ENCODE measurements at regions not wholly inside any gene's neighbourhood (a gene's known extent, or its start where the extent isn't known, plus 50 kb on each side); places are given as distances from the start of the nearest gene placed in this dataset.

GRCh38 chr11:127474766-127475165 is 474.2 kb upstream of the KIRREL3 start:
- no peak for DNase-seq (ENCODE audit: low read depth)

DNA sequence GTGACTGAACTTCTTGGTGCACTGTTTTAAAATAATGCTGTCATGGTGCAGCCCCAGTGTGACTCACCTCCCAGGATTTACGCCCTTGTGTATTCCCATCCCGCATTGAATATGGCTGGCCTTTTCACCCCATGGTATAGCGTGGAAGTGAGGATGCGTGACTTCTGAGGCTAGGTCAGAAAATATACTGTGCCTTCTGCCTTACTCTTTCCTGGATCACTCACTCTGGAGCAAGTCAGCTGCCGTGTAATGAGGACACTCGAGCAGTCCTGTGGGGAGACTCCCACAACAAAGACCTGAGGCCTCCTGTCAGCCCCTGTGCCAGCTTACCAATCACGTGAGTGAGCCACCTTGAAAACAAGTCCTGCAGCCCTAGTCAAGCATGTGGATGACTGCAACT is 471.9 kb upstream of the KIRREL3 start:
- DNase-seq (ENCODE audit: low read depth) = no peak

- no peak for DNase-seq (ENCODE audit: low read depth)
These were observed 471.1 kb upstream of the KIRREL3 start for GRCh38 chr11:127471662-127472061.

- no peak for DNase-seq (ENCODE audit: low read depth)
These were observed 469.8 kb upstream of the KIRREL3 start for GRCh38 chr11:127470306-127470884.

GRCh38 chr11:127464325-127464724 is 463.8 kb upstream of the KIRREL3 start:
- no peak for DNase-seq (ENCODE audit: low read depth)

- DNase-seq (ENCODE audit: low read depth) = no peak
These were observed 461.4 kb upstream of the KIRREL3 start for GRCh38 chr11:127462065-127462344.

DNA sequence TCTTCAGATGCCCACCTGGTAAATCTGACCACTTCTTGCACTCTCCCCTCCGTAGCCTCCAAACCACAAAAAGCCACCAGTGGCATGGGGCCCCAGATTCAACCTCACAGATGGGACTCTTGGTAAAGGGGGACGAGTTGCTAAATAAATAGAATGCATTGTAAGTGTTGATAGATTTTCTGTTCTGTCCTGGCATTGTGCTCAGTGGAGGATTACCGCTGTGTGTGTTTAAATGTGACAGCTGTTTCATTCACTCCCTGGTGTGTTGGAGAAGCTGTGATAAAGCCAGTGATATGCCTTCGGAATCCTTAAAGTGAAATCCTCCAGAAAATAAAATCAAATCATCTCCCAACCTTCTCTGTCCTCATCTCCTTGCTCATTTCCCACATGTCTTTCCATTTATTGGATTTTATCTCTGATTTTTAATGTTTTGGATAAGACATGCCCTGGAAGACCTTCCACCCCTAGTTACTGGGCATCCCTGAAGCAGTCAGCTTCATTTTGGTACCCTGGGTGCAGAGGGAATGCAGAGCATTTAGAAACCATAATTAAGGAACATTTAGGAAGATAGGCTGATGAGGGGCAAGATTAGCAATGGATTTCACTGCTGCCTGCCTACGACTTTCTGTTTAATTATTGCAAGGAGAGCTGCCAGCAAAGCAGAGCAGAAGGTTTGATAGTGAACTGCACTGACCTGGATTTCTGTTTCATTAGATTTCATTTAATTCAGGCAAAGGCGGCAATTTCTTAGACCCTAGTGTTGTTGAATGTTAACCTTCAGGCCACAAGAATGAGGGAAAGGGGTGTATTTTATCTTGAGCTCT is 460.9 kb upstream of the KIRREL3 start:
- no peak for DNase-seq (ENCODE audit: low read depth)

DNA sequence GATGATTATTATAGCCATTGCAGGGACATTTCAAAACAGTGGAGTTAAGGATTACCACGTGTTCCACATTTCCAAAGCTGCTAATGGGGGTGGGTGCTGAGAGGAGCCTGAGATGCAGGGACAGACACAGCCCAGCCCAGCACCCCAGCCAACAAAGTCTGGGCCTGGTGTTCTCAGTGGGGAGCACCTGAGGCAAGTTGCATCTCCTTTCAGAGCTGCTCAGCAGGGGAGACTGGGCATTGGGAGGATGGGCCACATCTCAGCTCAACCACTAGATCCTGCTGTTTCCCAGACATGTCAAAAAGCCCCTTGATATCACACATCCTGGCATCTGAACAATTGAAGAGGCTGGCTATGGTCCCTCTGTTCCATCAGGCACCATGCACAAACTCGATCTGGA is 458.0 kb upstream of the KIRREL3 start:
- DNase-seq (ENCODE audit: low read depth) = no peak

- DNase-seq (ENCODE audit: low read depth) = no peak
These were observed 454.3 kb upstream of the KIRREL3 start for GRCh38 chr11:127454856-127455255.

DNA sequence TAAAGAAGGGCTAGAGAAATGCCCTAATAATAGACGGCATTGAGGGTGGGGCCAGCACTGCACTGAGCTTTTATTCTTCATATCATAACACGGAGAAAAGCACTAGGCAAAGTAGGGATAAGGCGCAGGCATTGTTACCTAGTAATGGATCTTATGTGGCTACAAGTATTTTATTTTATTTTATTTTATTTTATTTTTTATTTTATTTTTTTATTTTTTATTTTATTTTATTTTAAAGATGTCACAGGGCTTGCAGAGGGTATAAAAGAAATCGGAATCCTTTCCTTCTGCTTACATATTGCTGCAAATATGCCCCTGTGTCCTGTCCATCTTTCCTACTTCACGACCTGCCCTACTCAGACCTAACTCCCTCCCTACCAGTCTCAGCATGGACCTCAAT is 452.0 kb upstream of the KIRREL3 start:
- DNase-seq (ENCODE audit: low read depth) = no peak

- DNase-seq (ENCODE audit: low read depth) = no peak
These were observed 451.3 kb upstream of the KIRREL3 start for GRCh38 chr11:127451861-127452260.

GRCh38 chr11:127448101-127448500 is 447.5 kb upstream of the KIRREL3 start:
- no peak for DNase-seq (ENCODE audit: low read depth)

DNA sequence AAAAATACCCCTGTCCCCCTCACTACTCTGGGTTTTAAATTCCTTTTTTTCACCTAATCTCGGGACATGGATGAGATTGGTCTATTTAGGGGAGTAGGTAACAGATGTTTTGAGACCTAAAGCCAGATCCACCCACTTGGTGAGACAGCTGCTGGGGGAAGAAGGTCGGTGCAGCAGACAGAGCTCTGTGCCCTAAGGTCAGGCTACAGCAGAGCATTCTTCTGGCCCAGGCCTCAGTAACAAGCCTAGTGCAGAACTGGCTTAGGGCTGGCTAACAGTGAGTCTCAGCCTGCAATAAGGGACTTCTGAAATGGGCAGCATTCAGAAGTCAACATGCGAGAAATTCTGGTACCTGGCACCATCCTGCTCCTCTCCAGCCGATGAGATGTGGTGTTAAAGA is 444.9 kb upstream of the KIRREL3 start:
- DNase-seq (ENCODE audit: low read depth) = no peak

DNA sequence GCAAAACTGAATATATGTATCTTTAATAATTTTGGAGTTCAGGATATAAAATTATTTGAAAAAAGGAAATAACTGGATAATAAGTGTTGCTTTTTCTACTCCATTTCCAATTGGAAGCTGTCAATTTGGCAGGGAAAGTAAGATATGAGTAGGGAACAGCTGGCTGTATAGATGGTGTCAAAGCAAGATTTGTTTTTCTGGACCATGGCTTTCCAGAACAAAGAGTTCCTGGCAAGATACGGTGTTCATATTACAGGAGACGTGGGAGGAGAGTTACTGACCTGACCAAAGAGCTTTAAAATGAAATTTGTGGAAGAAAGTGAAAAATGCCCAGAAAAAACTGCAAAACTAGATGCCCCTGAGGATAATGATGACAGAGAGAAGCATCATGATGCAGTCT is 442.7 kb upstream of the KIRREL3 start:
- no peak for DNase-seq (ENCODE audit: low read depth)

DNA sequence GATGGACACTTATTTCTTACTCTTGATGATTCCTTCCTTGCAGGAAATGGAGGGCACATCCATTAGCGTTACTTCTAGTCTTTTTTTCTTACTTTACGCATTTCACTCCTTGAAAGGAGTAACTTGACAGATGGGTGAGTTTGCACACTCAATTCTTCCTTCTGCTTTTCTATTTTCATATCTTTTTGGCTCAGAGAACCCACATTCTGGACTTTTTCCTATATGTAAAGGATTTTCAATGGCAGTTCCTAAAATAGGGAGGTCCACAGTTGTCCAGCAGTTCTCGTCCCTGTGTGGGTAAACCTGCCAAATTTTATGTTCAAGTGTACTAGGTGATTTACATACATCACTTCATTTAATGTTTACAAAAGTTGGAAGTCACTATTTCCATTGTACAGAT is 440.0 kb upstream of the KIRREL3 start:
- no peak for DNase-seq (ENCODE audit: low read depth)

DNA sequence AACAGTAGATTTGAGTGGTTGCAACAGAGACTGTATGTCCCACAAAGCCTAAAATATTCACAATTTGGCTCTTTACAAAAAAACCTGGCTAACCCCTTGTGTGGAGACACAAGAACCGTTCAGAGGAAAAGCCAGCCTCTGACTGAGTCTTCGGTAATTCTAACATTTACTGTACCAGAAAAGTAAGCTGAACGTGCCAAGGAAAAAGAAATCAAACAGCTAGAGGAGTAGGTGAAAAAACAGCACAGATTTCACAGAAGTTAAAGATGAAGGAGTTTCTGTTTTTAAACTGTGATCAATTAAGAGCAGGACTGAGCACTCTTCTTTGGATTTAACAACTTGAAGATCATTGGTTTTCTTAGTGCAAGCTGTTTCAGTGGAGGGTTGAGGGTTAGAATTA is 424.7 kb upstream of the KIRREL3 start:
- DNase-seq (ENCODE audit: low read depth) = no peak

GRCh38 chr11:127424661-127425060 is 424.1 kb upstream of the KIRREL3 start:
- DNase-seq (ENCODE audit: low read depth) = no peak

- DNase-seq (ENCODE audit: low read depth) = no peak
These were observed 419.6 kb upstream of the KIRREL3 start for GRCh38 chr11:127420139-127420538.

DNA sequence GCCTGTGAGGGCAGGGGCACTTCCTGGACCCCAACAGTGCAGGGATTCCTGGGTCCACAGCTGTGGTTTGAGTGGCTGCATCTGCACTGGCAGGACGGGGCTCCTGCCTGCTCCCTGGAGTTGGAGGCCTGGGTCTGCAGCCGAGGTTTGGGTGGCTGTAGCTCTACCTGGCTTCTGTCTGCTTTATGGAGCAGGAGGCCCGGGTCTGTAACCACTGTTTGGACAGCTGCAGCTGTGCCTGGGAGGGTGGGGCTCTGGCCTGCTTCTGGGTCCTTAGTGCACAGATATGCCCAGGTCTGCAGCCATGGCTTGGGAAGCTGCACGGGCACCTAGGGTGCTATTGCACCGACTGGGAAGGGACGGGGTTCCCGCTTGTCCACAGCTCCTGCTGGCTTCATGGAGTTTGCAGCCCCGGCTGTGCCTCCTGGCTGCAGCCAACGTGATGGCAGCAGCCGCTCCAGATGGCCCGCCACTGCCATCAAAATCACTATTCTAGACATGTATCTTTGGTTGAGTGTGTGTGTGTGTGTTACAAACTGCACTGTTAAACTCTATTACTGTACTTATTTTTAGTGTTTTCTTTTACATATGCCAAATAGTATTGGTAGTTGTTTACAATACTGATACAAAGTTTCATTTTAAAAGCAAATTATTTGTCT is 412.3 kb upstream of the KIRREL3 start:
- no peak for DNase-seq (ENCODE audit: low read depth)

DNA sequence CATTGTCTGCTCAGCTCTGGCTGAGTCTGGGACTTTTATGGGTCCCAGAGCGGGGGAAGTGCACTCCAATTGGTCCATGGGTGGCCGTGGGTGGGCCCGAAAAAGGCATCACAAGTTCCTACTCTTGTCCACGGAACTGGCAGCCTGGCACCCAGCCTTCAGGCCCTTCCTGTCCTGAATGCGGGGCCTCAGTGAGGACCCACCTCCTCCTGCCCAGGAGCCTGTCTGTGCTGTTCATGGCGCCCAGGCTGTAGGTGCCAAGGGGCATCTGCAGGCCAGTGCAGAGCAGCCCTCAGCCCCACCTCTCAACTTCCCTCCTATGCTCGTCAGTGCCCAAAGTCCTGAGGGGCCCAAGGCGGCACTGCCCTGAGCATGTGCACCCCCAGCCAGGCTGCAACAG is 411.7 kb upstream of the KIRREL3 start:
- no peak for DNase-seq (ENCODE audit: low read depth)

DNA sequence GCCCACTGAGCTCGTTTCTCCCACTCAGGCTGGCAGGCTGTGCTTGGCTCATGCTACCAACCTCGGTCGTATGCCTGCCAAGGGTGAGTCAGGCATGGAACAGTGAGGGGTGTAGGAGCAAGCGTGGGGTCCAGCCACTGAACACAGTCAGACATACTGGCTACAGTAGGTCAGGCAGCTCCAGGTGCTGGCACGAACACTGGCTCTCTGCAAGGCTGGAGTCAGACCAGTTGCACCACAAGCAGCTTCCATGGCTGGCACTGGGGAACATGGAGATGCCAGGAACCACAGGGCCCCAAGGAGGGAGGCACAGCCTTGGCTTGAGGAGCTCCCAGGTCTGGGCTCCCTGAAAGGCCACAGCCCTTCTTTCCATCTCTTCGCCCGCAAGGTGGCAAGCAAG is 410.7 kb upstream of the KIRREL3 start:
- DNase-seq (ENCODE audit: low read depth) = no peak

DNA sequence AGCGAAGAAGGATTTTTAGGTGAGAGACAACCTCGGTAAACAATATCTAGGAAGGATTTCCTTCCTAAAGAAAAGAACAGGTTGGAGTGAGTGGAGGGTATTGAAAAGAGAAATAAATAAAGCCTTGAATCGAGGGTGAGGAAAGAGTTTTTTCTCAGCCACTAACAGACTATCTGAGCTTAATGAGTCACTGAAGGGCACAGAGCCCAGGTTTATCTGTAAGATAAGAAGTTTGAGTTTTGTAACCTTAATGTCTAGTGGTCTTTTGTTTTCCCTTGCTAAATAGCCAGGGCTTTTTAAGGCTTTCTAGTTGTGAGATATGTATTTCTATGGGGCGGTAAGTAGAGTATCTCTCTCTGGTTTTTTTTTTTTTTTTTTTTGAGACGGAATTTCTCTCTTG is 394.5 kb upstream of the KIRREL3 start:
- DNase-seq (ENCODE audit: low read depth) = no peak

DNA sequence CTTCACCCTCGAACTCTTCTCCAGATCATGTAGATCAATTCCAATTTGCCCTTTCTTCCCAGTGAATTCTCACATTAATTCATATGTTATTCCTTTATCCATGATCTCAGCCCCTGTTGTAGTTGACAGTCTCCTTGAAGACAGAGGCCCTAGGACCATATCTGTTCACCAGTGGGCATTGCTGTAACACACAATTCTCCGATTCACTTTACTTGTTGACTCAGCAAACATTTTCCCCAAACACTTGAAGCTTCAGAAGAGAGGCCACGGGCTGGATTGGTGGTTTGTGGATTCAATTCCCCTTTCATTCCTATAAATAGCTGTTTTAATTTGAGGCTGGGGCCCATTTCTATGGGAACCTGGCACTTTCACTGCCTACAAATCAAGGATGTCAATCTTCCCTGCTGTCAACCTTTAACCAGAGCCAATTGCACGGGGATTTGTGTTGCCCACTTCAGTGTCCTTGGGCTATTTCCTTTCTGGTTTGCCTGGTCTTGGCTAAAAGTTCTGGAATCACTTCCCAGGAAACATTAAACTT is 393.0 kb upstream of the KIRREL3 start:
- no peak for DNase-seq (ENCODE audit: low read depth)
